Right lobe of liver (tissue), 4 donors: ENCODE measurements at regions not wholly inside any gene's neighbourhood (a gene's known extent, or its start where the extent isn't known, plus 50 kb on each side); places are given as distances from the start of the nearest gene placed in this dataset.

Experiments used
- POLR2A ChIP-seq: fragments of 450-650 bp; IDR thresholded peaks from one replicate; pipeline ENCODE4 v1.6.1; 2017; ENCODE audit warnings: antibody characterized with exemption, mild to moderate bottlenecking
- TF ChIP-seq, protein P1 (sequence below), 4 donors: fragments of 200-600 bp in 3 of 4; fragments of 450-650 bp in 1 of 4; IDR thresholded peaks; one replicate each; pipeline versions ENCODE4 v1.5.1 to v1.8.0; 2016 to 2022; ENCODE audit warnings: antibody characterized with exemption in 4 of 4, mild to moderate bottlenecking in 2 of 4
- donor health status: DM: no; HTN: no; CAD: no.
- donor health status: DM: no; HTN: no; CAD: no.
- donor health status: DM: no; HTN: yes; CAD: no.

DNA sequence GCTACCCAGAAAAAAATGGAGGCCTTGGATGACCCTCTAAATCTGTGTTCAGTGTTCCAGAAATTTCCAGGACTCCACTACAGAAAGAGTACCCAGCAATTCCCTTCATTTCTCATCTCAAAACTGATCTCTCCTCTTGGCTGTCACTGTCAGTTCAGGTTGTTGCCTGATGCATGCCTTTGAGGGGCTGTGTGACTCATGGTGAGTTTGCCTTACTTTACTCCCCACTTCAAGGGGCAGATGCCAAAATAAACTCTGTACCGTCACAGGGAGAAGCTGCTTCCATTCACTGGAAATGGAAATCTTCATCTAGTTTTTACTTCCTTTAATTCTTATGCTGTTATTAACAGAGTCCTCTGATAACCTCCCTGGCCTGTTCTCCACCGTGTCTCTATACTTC lies 1075.0 kb downstream of the DIAPH3 start:
- no peak for TF ChIP-seq POLR2A
- TF ChIP-seq, protein P1, sequence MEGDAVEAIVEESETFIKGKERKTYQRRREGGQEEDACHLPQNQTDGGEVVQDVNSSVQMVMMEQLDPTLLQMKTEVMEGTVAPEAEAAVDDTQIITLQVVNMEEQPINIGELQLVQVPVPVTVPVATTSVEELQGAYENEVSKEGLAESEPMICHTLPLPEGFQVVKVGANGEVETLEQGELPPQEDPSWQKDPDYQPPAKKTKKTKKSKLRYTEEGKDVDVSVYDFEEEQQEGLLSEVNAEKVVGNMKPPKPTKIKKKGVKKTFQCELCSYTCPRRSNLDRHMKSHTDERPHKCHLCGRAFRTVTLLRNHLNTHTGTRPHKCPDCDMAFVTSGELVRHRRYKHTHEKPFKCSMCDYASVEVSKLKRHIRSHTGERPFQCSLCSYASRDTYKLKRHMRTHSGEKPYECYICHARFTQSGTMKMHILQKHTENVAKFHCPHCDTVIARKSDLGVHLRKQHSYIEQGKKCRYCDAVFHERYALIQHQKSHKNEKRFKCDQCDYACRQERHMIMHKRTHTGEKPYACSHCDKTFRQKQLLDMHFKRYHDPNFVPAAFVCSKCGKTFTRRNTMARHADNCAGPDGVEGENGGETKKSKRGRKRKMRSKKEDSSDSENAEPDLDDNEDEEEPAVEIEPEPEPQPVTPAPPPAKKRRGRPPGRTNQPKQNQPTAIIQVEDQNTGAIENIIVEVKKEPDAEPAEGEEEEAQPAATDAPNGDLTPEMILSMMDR (IDR thresholded peaks at IDR 0.05), result no peak
